ENCODE measurements at regions not wholly inside any gene's neighbourhood (a gene's known extent, or its start where the extent isn't known, plus 50 kb on each side); places are given as distances from the start of the nearest gene placed in this dataset.

GRCh38 chr13:72457151-72457550 lies 270.3 kb downstream of the MZT1 start:
- Mint-ChIP-seq H3K27me3 (ENCODE audit: low read depth) (no peaks in the 10 kb centered on the region), H3K36me3 (ENCODE audit: low read depth) (no peaks in the 10 kb centered on the region), H3K9me3 (no peaks in the 10 kb centered on the region), H3K4me1 (peaks cover 30% of the 10 kb centered on the region), H3K27ac (ENCODE audit: unreplicated experiment) (no peak overlapping the region), H3K4me3 (no peak overlapping the region)
- no peak for TF ChIP-seq CTCF (conservative IDR thresholded peaks at IDR 0.05)
- DNase-seq (ENCODE audit: low read depth, low spot score) = no peak

GRCh38 chr13:72456486-72456885 lies 270.9 kb downstream of the MZT1 start:
- no peak for TF ChIP-seq CTCF (conservative IDR thresholded peaks at IDR 0.05)
- H3K9me3 Mint-ChIP-seq = no peaks in the 10 kb centered on the region
- peaks cover 29% of the 10 kb centered on the region for H3K4me1 Mint-ChIP-seq
- no peaks in the 10 kb centered on the region for H3K36me3 Mint-ChIP-seq (ENCODE audit: low read depth)
- no peak for DNase-seq (ENCODE audit: low read depth, low spot score)
- no peak overlapping the region for H3K4me3 Mint-ChIP-seq
- no peaks in the 10 kb centered on the region for H3K27me3 Mint-ChIP-seq (ENCODE audit: low read depth)
- H3K27ac Mint-ChIP-seq (ENCODE audit: unreplicated experiment) = no peak overlapping the region

GRCh38 chr13:72453161-72453560 lies 274.3 kb downstream of the MZT1 start:
- Mint-ChIP-seq H3K27ac (ENCODE audit: unreplicated experiment) (no peak overlapping the region), H3K4me1 (peaks cover 8% of the 10 kb centered on the region)

GRCh38 chr13:72448082-72448481 lies 279.3 kb downstream of the MZT1 start:
- DNase-seq (ENCODE audit: low read depth, low spot score) = no peak
- Mint-ChIP-seq H3K27me3 (ENCODE audit: low read depth) (no peaks in the 10 kb centered on the region), H3K27ac (ENCODE audit: unreplicated experiment) (no peak overlapping the region), H3K9me3 (peaks cover 19% of the 10 kb centered on the region), H3K36me3 (ENCODE audit: low read depth) (peaks cover 4% of the 10 kb centered on the region), H3K4me3 (no peak overlapping the region), H3K4me1 (no peaks in the 10 kb centered on the region)
- TF ChIP-seq CTCF (conservative IDR thresholded peaks at IDR 0.05) = no peak

More at GRCh38 chr13:72453161-72453560, 274.3 kb downstream of the MZT1 start:
- peaks cover 9% of the 10 kb centered on the region for H3K9me3 Mint-ChIP-seq
- TF ChIP-seq CTCF (conservative IDR thresholded peaks at IDR 0.05) = no peak
- no peaks in the 10 kb centered on the region for H3K36me3 Mint-ChIP-seq (ENCODE audit: low read depth)
- no peak overlapping the region for H3K4me3 Mint-ChIP-seq
- H3K27me3 Mint-ChIP-seq (ENCODE audit: low read depth) = no peaks in the 10 kb centered on the region
- DNase-seq (ENCODE audit: low read depth, low spot score) = no peak

GRCh38 chr13:72444999-72445398 lies 282.4 kb downstream of the MZT1 start:
- H3K27ac Mint-ChIP-seq (ENCODE audit: unreplicated experiment) = no peak overlapping the region
- H3K9me3 Mint-ChIP-seq = peaks cover 17% of the 10 kb centered on the region
- no peaks in the 10 kb centered on the region for H3K27me3 Mint-ChIP-seq (ENCODE audit: low read depth)
- DNase-seq (ENCODE audit: low read depth, low spot score) = no peak
- H3K36me3 Mint-ChIP-seq (ENCODE audit: low read depth) = peaks cover 4% of the 10 kb centered on the region
- no peaks in the 10 kb centered on the region for H3K4me1 Mint-ChIP-seq
- no peak overlapping the region for H3K4me3 Mint-ChIP-seq
- TF ChIP-seq CTCF (conservative IDR thresholded peaks at IDR 0.05) = no peak

- Mint-ChIP-seq H3K4me1 (no peaks in the 10 kb centered on the region), H3K36me3 (ENCODE audit: low read depth) (no peaks in the 10 kb centered on the region), H3K27me3 (ENCODE audit: low read depth) (no peaks in the 10 kb centered on the region), H3K9me3 (no peaks in the 10 kb centered on the region), H3K27ac (ENCODE audit: unreplicated experiment) (no peak overlapping the region), H3K4me3 (no peak overlapping the region)
- TF ChIP-seq CTCF (conservative IDR thresholded peaks at IDR 0.05) = no peak
- DNase-seq (ENCODE audit: low read depth, low spot score) = no peak
Observed at GRCh38 chr13:72437458-72437857, 290.0 kb downstream of the MZT1 start.
